ENCODE measurements at regions not wholly inside any gene's neighbourhood (a gene's known extent, or its start where the extent isn't known, plus 50 kb on each side); places are given as distances from the start of the nearest gene placed in this dataset.

GRCh38 chr5:161235569-161235968 lies 311.0 kb downstream of the GABRB2 start:
- DNase-seq (ENCODE audit: low read depth): no peak

GRCh38 chr5:161233553-161233952 lies 313.0 kb downstream of the GABRB2 start:
- no peak for DNase-seq (ENCODE audit: low read depth)

- DNase-seq (ENCODE audit: low read depth): no peak
These were observed 316.3 kb downstream of the GABRB2 start for GRCh38 chr5:161230221-161230620.

- no peak for DNase-seq (ENCODE audit: low read depth)
These were observed 326.7 kb downstream of the GABRB2 start for GRCh38 chr5:161219816-161220215.

- DNase-seq (ENCODE audit: low read depth): no peak
These were observed 329.6 kb downstream of the GABRB2 start for GRCh38 chr5:161216877-161217276.

- DNase-seq (ENCODE audit: low read depth): no peak
These were observed 334.3 kb downstream of the GABRB2 start for GRCh38 chr5:161212123-161212712.

- DNase-seq (ENCODE audit: low read depth): no peak
These were observed 345.0 kb downstream of the GABRB2 start for GRCh38 chr5:161201558-161201957.

- DNase-seq (ENCODE audit: low read depth): no peak
These were observed 338.8 kb upstream of the ATP10B start for GRCh38 chr5:161190778-161191177.

GRCh38 chr5:161190086-161190485 lies 338.1 kb upstream of the ATP10B start:
- DNase-seq (ENCODE audit: low read depth): no peak

GRCh38 chr5:161189452-161189851 lies 337.4 kb upstream of the ATP10B start:
- no peak for DNase-seq (ENCODE audit: low read depth)

GRCh38 chr5:161183559-161183958 lies 331.5 kb upstream of the ATP10B start:
- DNase-seq (ENCODE audit: low read depth): no peak

- DNase-seq (ENCODE audit: low read depth): no peak
These were observed 324.2 kb upstream of the ATP10B start for GRCh38 chr5:161176221-161176620.

GRCh38 chr5:161169776-161170175 lies 317.8 kb upstream of the ATP10B start:
- DNase-seq (ENCODE audit: low read depth): no peak

GRCh38 chr5:161167016-161167767 lies 315.2 kb upstream of the ATP10B start:
- no peak for DNase-seq (ENCODE audit: low read depth)

GRCh38 chr5:161165998-161166660 lies 314.1 kb upstream of the ATP10B start:
- DNase-seq (ENCODE audit: low read depth): no peak

- DNase-seq (ENCODE audit: low read depth): no peak
These were observed 305.9 kb upstream of the ATP10B start for GRCh38 chr5:161157925-161158324.

GRCh38 chr5:161155451-161155850 lies 303.4 kb upstream of the ATP10B start:
- no peak for DNase-seq (ENCODE audit: low read depth)

GRCh38 chr5:161152415-161152940 lies 300.5 kb upstream of the ATP10B start:
- DNase-seq (ENCODE audit: low read depth): no peak

GRCh38 chr5:161150441-161150988 lies 298.5 kb upstream of the ATP10B start:
- DNase-seq (ENCODE audit: low read depth): no peak

GRCh38 chr5:161149078-161149477 lies 297.1 kb upstream of the ATP10B start:
- DNase-seq (ENCODE audit: low read depth): no peak

- no peak for DNase-seq (ENCODE audit: low read depth)
These were observed 286.9 kb upstream of the ATP10B start for GRCh38 chr5:161138751-161139455.

- no peak for DNase-seq (ENCODE audit: low read depth)
These were observed 282.9 kb upstream of the ATP10B start for GRCh38 chr5:161134956-161135355.
